ENCODE measurements at regions not wholly inside any gene's neighbourhood (a gene's known extent, or its start where the extent isn't known, plus 50 kb on each side); places are given as distances from the start of the nearest gene placed in this dataset.

GRCh38 chr1:29478151-29478791 is 241.9 kb downstream of the PTPRU start:
- DNase-seq, result no peak

GRCh38 chr1:29475326-29475725 is 239.0 kb downstream of the PTPRU start:
- no peak for DNase-seq

GRCh38 chr1:29474274-29475244 is 238.2 kb downstream of the PTPRU start:
- no peak for DNase-seq

DNA sequence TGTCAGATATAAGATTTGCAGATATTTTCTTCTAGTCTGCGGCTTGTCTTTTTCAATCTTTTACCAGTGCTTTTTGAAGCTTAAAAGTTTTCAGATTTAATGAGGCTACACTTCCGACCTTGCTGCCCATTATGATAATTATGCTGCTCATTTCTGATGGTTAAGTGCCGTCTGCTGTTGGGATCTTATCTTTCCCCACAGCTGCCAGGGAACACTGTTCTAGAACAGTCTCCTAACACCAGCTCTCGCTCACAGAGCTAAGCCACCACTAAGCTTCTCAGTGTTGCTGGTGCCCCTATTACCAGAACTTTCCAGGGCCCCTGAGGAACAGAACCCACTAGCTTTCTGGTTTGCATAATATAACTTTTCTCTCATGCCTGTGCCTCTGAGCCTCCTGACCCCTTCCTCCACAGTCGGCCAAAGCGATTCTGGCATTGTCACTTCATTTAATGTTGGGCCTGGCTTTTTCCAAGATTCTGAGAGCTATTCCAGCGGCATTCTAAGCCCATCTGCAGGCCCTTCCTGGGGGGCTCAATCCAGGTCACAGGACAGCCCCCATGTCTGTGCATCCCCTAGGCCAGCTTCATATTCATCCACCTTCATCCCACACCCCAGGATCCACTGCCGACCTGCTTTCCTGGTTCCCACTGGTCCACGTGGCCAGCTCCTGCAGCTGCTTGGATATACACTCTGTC is 237.0 kb downstream of the PTPRU start:
- DNase-seq, result peak; percentile 4

- no peak for DNase-seq
These were observed 235.4 kb downstream of the PTPRU start for GRCh38 chr1:29471487-29472313.

DNA sequence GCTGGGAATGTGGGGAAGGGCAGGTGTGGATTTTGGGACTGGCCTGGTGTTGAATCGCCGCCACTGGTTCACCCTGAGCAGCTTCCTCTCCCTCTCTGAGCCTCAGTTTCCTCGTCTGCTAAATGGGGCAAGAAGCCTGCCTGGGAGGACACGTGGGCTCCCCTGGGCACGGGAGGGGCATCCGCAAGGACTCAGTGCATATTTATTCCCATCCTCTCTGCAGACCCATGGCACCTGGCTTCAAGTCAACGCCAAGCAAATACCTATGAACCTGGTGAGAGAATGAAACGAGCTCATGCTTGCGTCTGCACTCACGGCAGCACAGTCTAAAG is 234.4 kb downstream of the PTPRU start:
- no peak for DNase-seq

DNA sequence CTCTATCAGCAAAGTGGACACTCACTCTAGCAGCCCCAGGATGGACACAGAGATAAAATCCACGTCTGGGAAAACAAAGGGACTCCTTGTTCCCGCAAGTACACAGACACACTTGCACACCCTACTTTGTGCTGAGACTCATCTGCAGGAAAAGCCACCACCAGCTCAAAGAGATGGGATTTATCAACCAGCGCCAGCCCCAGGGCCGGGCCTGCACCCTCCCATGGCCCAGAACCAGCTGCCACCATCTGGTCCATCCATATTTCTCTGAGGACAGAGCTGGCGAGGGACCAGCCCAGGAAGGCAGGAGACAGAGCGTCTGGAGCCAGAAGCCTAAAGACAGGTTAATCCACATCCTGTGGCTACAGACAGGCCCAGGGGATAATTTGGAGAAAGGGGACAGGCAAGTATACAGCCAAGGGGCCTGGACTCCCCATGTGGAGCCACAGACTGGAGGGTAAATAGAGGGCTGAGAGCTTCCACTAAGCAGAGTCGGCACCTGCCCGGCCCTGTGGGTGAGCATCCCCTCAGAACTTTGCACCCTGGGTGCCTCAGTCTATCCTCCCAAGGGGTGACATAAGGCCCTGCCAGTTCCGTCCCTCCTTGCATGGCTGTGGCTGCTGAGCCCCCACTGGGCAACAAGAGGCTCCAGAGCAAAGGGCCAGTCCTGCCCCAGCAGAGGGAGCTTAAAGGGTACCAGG is 233.9 kb downstream of the PTPRU start:
- no peak for DNase-seq

DNA sequence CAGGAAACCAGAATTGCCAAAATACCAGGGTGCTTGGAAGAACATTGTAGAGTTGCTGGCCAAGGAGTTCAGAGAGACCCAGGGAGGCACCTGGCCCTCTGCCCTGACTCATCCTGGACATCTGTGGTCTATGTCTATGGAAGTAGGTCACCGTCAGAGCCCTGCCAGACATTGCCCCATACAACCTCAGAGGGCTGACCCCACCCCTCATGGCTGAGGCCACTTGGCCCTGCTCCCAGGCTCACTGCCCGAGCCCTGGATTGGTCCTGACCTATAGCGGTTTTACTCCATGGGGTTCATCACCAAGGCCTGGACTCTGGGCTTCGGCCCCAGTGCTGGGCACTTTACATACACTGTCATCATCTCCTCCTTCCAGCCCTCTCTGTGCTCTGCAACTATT is 233.1 kb downstream of the PTPRU start:
- DNase-seq, result no peak

GRCh38 chr1:29467989-29468900 is 231.9 kb downstream of the PTPRU start:
- no peak for DNase-seq

GRCh38 chr1:29466258-29466657 is 229.9 kb downstream of the PTPRU start:
- no peak for DNase-seq

- DNase-seq, result peak; percentile 38
These were observed 229.4 kb downstream of the PTPRU start for GRCh38 chr1:29465755-29466154.

DNA sequence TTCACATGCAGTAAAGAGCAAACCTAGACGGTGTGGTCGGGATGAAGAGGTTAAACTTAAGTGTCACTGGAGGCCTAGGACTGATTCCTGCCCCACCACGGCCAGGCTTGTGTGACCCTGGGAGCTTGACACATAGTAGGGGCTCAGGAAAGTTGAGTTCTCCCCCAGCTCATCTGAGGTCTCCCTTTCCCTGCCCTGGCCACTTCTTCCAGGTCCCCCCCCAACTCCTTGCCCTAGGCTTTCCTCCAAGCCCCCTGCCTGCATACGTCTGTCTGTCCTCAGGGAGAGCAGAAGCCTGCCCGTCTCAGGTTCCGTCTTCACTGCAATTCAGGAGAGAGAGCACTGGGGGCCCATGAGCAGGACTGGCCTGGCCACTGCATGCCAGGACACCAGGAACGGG is 225.8 kb downstream of the PTPRU start:
- no peak for DNase-seq

DNA sequence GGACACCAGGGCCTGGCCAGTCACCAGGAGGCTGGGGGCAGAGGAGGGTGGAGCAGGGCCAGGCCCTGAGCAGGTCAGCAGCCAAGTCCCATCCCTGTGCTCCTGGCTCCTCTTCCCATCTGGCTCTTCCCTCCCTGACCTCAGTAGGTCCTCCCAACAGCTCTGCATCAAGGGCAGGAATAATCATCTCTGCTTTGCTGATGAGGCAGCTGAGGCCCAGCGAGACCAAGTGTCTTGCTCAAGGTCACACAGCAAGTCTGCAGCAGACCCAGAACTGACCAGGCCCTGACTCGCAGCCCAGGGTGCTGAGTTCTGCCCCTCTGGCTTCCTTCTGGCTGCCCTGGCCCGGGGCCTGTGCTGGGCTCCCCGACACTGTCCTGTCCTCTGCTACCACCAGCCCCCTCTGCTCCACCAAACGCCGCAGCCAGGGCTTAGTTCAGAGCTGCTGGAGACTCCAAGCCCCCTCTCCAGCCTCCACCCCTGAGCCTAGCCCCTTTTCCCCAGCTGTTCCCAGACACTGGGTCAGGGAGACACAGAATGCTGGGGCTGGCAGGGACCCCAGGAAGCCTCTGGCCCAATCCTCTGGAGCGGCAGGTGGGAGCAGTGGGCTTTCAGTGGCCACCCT is 224.9 kb downstream of the PTPRU start:
- no peak for DNase-seq

GRCh38 chr1:29460694-29461093 is 224.4 kb downstream of the PTPRU start:
- DNase-seq, result no peak

DNA sequence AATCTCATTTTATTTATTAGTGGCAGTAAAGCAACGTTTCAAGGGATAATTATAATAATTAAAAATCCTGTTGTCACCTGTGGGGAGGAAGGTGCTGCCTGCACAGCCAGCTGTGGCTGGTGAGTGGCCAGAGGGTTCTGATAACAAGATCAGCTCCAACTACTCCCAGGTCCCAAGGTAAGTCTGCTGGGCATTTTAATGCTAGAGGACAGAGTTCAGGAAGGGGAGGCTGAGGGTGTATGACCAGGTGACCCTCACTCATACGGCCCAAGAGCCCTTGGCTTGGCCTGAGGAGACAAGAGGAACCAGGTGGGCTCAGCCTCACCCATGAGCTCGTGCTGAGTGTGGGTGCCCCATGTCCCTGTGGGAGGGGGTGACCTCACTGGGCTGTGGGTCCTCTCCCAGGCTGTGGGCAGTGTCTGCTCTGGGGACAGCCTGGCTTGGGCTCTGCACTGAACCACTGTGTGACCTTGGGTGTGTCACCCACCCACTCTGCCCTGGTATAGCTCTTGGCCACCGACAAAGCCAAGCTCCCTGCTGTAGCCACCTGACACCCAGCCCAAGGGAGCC is 223.8 kb downstream of the PTPRU start:
- no peak for DNase-seq

DNA sequence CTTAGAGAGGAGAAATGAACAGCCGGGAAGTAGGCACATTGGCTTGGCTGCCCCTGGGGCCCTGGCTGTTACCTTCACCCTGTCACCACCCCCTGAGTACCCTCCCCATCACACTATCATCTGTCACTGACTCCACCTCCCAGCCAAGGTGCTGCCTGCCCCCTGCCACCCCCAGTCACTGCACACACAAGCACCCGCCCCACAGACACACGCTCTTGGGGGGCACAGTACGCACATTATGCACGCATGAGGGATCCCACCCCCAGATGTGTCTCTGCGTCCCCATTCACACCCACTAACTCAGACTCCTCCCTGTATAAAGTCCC is 223.3 kb downstream of the PTPRU start:
- DNase-seq, result no peak

DNA sequence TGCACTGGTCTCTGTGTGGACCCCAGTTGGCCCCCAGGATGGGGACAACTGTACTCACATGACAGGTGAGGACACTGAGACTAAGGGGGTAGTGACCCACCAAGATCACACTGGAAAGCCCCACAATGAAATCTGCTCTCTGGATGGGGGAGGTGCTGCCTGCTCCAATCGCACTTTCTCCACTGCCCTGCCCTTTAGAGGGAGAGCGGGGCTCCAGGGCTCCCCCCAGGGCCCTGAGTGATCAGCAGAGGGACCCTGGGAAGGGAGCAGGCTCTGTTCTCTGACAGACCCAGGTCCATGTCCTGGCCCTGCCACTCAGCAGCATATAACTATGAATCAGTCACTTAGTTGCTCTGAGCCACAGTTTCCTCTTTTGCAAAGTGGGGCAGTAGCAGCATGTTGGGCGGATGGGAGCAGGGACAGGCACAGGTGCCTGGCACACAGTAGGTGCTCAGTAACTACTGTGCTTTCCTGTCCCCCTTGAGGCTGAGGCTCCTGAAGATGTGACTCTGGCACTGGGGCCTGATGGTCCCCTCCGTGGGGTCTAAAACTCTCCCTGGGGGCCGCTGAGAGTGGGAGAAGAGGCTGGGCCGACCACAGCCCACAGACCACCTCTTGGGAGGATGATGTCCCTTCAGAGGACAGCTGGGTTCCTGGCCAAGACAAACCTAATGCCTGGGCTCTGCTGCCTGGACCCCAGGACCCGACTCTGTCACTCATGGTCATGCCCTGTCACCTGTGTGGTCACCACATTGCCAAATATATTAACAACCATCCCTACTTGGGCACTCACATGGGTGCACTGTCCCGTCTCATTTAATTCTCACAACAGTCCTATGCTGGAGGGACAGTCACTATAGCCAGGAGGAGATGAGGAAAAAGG is 222.7 kb downstream of the PTPRU start:
- no peak for DNase-seq

- DNase-seq, result no peak
These were observed 221.4 kb downstream of the PTPRU start for GRCh38 chr1:29457496-29458368.

Measured in hematopoietic multipotent progenitor cell treated with erythropoietin and hydrocortisone succinate and interleukin-3 and kit ligand, for 4 days (in vitro differentiated cells).